ENCODE measurements at regions not wholly inside any gene's neighbourhood (a gene's known extent, or its start where the extent isn't known, plus 50 kb on each side); places are given as distances from the start of the nearest gene placed in this dataset.

DNA sequence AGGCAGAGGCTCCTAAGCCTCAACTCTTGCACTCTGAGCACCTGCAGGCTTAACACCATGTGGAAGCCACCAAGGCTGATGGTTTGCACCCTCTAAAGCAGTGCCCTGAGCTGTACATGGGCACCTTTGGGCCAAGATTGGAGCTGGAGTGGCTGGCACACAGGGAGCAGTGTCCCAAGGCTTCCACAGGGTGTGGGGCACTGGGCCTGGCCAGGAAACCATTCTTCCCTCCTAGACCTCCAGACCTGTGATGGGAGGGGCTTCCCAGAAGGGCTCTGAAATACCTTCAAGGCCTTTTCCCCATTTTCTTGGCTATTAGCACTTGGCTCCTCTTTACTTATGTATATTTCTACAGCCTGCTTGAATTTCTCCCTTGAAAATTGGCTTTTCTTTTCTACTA is 67.9 kb upstream of the PPM1J start:
- no peak for DNase-seq (ENCODE audit: low read depth)

GRCh38 chr1:112779665-112780526 is 64.8 kb upstream of the PPM1J start:
- DNase-seq (ENCODE audit: low read depth) = no peak

DNA sequence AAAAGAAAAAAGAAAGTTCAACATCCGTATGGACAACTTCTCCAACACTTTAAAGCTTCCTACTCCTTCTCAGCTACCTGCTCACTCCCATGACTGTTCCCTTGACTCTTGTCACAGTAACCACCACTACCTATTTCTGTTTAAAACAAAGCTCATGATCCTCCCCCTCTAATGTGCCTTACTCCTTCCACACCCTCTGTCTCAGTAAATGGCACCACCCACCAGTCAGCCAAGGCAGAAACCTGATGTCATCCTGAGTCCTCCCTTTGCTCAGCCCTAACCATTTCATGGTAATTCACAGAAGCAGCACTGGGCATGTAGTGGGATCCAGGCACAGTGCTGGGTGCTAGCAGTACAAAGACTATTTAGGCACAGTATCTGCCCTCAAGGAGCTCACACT is 63.0 kb upstream of the PPM1J start:
- no peak for DNase-seq (ENCODE audit: low read depth)

DNA sequence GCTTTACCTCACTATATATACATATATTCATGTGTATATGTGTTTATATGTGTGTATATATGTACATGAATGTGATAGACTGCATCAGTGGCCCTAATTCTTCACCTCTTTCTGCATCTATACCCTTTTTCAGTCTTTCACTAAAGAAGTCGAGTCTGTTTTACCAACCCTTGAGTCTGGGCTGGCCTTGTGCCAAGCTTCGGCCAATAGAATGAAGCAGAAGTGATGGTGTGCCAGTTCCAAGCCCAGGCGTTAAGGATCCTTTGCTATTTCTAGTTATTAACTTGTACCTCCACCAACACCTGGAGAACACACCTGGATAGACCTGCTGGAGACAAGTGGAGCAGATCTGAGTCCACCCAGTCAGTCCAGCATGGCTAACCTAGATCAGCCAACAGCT is 61.6 kb upstream of the PPM1J start:
- DNase-seq (ENCODE audit: low read depth) = no peak

- DNase-seq (ENCODE audit: low read depth) = no peak
These were observed 57.6 kb upstream of the PPM1J start for GRCh38 chr1:112772781-112773180.

DNA sequence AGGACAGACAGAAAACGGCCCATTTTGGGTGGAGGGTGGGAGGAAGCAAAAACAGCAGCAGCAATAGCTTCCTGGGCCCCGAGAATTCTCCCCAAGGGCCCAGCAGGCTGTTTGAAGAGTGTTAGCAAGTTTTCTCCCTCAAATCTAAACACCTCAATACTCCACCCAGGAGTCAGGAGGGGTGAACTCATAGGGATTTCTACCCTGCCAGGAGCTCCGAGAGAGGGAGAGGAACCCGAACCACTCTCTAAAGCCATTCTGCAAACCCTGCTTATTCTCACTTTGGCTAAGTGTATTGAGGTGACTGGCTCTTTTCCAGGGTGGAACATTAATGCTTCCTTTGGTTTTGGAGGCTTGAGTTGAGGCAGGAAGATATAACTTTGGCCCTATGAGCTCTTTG is 55.6 kb upstream of the PPM1J start:
- DNase-seq (ENCODE audit: low read depth) = no peak

DNA sequence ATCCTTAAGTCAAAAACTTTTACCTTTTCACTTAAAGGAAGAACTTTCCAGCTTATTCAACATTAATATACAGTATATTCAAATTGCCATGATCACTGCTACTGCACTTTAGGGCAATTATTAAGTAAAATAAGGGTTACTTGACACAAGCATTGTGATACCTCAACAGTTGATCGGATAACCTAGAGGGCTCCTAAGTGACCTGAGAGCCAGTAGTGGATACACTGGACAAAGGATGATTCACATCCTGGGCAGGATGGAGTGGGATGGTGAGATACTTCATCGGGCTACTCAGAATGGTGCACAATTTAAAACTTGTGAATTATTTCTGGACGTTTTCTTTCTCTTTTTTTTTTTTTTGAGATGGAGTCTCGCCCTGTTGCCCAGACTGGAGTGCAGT is 54.5 kb upstream of the PPM1J start:
- DNase-seq (ENCODE audit: low read depth) = no peak

DNA sequence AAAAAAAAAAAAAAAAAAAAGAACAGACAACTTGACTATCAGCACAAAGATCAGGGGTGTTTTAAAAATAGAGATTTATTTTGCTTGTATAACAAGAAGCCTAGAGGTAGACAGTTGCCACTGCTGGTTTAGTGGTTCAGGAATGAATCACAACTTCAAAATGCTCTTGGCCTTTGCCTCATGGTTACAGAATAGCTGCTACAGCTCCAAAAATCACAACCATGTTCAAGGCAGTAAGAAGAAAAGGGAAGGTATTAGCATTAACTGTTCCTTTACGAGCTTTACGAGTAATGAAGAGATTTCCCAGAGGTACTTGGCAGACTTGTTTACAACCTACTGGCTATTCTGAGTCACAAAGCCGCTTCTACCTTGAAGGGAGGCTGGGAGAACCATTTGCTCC is 52.5 kb upstream of the PPM1J start:
- no peak for DNase-seq (ENCODE audit: low read depth)
